DMS53 treated with DMSO at 0.1 percent for 48 hours (cell line): ENCODE measurements at regions not wholly inside any gene's neighbourhood (a gene's known extent, or its start where the extent isn't known, plus 50 kb on each side); places are given as distances from the start of the nearest gene placed in this dataset.
"Not testable (repeated sequence)": the region's sequence is repeated elsewhere in the genome, so short reads cannot be mapped to it uniquely, and the experiment has no call there.

Experiments
- DNase-seq: peaks from one replicate; lab custom pipeline; 2025; ENCODE audit not compliant: unreplicated experiment; lab: John Stamatoyannopoulos, UW

GRCh38 chr6:150456466-150456865 lies 87.7 kb downstream of the IYD start:
- DNase-seq, result no peak

GRCh38 chr6:150456902-150457643 lies 88.3 kb downstream of the IYD start:
- DNase-seq, result no peak

DNA sequence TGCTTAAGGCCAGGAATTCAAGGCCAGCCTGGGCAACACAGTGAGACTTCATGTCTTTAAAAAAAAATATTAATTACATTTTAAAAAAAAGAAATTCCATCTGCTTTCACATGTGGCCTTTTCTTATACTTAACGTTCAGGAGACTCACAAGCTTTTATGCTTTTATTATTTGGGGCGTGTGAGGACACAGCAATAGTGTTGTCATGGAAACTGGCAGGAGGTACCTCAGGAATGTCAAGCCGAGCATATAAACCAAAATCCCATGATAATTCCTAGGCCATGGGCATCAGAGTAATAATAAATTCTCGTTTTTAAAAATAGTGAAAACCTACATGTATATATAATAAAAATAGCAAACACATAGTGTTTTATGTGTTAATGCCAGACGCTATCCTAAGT lies 89.8 kb downstream of the IYD start:
- DNase-seq, result no peak

- DNase-seq, result no peak
Measured at GRCh38 chr6:150463852-150464251, 95.0 kb downstream of the IYD start.

DNA sequence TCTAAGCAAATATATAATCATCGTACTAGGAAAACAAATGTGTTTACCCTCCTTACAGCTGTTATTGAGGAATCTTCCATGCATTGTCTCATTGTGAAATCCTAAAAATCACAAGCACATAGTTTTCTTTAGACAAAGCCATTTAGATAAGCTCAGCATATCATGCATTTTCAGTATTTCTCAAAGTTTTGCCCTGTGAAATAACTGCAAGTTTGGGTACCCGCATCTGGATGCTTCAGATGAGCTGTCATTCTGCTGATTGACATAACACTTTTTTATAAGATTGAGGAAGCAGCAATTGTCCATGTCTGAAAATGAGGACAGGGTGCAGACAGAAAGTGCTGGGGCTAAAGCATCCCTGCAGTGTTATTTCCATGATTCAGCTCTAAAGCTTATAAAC lies 96.2 kb downstream of the IYD start:
- no peak for DNase-seq

- DNase-seq, result no peak
Measured at GRCh38 chr6:150465610-150466009, 96.8 kb downstream of the IYD start.

- no peak for DNase-seq
Measured at GRCh38 chr6:150466196-150466595, 97.4 kb downstream of the IYD start.

GRCh38 chr6:150470131-150470530 lies 101.3 kb downstream of the IYD start:
- DNase-seq, result no peak

- no peak for DNase-seq
Measured at GRCh38 chr6:150470960-150471665, 102.3 kb downstream of the IYD start.

DNA sequence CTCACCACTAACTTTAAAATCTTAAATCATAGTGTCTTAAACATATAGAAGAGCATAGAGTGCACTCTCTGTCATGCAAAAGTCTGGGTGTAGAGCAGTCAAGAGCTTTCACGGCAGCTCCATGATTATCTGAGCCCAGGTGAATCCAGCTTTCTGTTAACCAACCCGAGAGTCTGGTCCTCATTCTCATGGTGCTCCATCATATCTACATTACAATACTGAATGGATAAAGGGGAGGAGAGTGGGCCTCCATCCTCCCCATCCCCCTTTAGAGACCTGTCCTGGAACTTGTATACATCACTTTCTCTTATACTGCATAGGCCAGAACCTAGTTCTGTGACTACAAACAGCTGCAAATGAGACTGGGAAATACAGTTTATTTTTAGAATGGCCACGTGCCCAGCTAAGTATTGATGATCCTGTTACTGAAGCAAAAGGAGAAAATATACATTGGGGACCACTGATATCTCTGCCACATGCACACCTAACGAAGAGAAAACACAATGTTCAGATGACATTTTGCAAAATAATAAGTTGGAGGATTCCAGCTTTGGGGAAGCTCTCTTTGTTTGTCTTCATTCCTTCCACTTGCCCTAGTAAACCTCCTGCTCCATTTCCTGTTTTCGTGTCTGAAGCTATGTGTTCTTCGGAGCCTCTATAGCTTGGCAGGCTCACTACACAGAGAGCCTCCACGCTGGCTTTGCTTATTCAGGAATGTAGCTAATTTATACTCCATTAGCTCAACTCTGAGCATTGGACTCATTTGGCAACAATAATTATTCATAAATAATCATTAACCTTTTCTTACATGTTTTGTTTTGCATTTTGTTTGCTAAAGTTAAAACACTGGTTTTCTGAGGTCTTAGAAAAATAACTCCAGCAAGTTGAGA lies 110.1 kb downstream of the IYD start:
- DNase-seq, result no peak

DNA sequence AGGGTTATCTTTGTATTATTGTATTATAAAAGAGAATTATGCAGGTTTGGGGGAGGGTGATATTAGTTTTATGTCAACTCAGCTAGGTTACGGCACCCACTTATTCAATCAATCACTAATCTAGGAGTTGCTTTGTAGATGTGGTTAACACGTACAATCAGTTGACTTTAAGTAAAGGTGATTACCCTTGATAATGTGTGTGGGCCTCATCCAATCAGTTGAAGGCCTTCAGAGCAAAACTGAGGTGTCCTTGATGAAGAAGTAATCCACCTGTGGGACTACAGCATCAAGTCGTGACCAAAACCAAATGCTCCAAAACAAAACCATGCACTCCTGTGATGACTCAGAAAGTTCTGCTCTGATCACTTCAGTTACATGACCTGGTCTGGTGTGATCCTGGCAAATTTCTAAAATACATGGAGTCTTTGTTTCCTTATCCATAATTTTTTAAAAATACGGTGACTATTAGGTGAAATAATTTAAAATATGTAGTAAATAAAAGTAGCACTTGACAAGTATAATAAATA lies 114.1 kb downstream of the IYD start:
- DNase-seq, result no peak

DNA sequence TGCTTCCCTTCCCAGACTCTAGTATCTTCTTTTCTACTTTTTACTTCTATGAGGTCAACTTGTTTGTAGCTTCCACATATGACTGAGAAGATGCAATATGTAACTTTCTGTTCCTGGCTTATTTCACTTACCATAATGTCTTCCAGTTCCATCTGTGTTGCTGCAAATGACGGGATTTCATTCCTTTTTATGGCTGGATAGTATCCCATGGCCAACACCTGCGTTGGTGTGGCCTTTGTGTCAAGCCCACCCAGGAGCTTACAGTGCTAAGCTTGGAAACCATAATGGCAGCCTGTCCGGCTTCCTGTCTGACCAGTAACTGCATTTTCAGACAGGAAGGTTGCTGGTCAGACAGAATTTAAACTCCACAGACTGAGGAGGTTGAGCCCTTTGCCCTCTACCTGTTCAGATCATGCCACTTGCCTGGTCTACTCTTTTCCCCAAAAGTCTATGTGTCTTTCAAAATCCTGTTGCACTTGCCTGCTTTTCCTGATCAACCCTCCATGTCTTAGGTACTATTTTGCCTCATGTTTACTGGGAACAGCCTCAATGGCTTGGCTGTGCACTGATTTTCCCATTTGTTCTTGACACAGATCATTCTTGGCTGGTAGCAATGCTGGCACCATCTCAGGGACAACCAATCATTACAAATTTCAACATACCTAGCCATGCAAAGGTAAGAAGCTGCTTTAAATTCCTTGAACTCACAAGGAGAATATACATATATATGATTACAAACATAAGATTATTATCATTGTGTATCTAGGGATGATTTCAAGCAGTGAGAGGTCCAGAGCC lies 114.3 kb upstream of the PLEKHG1 start:
- DNase-seq, result no peak

GRCh38 chr6:150486048-150486447 lies 113.6 kb upstream of the PLEKHG1 start:
- DNase-seq, result peak; percentile 18

GRCh38 chr6:150490586-150490985 lies 109.1 kb upstream of the PLEKHG1 start:
- DNase-seq, result no peak

DNA sequence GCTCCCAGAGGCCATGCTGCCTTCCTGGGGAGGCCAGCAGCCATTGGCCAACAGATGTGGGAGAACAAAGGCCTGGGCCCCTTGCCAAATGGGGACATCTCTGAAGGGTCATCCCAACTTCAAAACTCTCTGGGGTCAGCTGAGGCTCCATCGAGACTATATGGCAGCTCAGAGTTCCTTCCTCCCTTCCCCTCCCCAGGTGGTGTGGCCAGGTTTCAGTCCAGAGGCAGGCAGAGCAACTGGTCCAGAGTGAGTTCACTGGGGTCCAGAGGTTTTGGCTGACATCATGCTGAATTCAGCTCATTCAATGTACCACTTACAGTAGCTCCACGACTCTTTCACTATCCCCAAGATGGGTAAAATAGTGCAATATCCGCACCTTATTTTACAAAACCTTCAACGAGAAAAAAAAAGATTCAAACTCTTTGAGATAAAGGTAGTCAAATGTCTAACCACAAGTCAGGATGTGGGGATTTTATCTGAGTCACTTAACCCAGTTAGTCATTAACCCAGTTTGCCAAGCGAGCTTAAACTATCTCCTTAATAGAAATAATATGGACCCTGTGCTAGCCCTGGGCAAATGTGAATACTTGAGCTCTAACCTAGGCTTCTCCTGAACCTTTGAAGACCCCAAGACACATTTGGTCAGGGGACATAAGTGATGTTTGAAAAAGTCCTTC lies 108.4 kb upstream of the PLEKHG1 start:
- no peak for DNase-seq

- DNase-seq, result no peak
Measured at GRCh38 chr6:150491811-150492172, 107.9 kb upstream of the PLEKHG1 start.

DNA sequence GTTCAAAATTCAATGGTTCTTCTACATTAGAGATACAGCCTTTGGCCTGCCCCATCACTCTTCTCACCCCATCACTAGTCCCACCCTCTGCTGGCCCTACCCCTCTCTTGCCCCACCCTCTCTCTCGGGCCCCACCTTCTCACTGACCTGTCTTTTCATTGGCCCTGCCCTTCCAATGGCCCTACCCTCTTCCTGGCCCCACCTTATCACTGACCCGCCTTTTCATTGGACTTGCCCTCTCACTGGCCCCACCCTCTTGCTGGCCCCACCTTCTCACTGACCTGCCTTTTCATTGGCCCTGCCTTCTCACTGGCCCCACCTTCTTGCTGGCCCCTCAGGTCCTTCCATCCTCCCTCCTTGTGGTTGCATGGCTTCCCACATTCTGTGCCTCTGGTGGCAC lies 107.2 kb upstream of the PLEKHG1 start:
- DNase-seq, result no peak

GRCh38 chr6:150492941-150493340 lies 106.7 kb upstream of the PLEKHG1 start:
- no peak for DNase-seq

DNA sequence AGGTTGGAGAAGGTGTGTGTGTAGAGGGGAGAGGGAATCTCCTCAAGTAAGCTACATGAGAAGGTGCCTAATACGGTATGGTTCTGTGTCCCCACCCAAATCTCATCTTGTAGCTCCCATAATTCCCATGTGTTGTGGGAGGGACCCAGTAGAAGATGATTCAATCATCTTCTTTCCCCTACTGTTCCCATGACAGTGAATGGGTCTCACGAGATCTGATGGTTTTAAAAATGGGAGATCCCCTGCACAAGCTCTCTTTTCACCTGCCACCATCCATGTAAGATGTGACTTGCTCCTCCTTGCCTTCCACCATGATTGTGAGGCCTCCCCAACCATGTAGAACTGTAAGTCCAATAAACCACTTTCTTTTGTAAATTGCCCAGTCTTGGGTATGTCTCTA lies 106.1 kb upstream of the PLEKHG1 start:
- not testable (repeated sequence) for DNase-seq

- DNase-seq, result no peak
Measured at GRCh38 chr6:150494241-150494640, 105.4 kb upstream of the PLEKHG1 start.
